ENCODE measurements at regions not wholly inside any gene's neighbourhood (a gene's known extent, or its start where the extent isn't known, plus 50 kb on each side); places are given as distances from the start of the nearest gene placed in this dataset.
"Not testable (repeated sequence)": the region's sequence is repeated elsewhere in the genome, so short reads cannot be mapped to it uniquely, and the experiment has no call there.

DNA sequence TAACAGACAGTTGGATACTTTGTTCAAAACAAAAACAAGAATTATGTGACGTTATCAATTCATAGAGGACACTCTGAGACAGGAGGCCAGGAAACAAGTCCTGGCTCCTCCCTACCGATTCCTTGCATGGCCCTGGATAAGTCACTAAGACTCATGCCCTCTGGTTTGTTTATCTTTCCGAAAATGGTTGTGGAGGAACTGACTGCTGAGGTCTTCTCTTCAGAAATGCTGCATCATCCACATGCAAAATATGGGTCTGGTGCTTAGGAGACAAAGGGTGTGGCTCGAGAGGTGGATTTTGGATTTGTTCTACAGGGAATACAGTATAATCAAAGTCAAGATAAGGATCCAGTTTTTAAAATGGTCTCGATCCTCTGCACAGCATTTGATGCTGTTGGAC lies 130.9 kb downstream of the RELL1 start:
- no peak for DNase-seq

GRCh38 chr4:37549866-37550265 lies 136.3 kb downstream of the RELL1 start:
- DNase-seq: not testable (repeated sequence)

- DNase-seq: peak; percentile 87
Observed at GRCh38 chr4:37549041-37549440, 137.1 kb downstream of the RELL1 start.

DNA sequence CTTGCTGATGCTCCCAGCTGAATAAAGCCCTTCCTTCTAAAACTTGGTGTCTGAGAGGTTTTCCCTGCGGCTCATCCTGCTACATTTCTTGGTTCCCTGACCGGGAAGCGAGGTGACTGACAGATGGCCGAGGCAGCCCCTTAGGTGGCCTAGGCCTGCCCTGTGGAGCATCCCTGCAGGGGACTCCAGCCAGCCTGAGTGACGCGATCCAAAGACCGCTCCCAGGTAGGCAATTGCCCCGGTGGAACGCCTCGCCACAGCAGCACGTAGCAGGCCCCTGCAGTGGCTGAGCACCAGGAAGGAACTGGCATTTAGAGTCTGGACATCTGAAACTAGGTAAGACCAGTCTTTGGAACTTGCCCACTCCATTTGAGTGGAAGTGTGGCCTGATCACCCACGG lies 139.6 kb downstream of the RELL1 start:
- DNase-seq: no peak

DNA sequence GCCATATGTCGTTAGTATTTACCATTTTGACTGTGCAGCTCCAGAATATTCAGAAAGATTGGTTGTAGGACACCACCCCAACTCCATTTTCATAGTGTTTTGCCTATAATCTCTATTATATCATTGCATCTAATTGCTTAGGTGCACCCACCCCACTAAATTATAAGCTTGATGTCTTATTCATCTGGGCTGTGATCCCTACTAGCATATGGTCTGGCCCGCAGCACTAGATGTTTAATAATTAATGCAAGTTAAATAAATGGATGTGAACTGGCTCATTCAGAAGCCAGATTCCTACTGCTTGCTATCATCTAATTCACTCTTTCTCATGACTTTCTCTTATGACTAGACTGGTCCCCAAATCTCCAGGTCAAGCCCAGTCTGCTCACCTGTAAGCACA lies 143.5 kb downstream of the RELL1 start:
- no peak for DNase-seq

DNA sequence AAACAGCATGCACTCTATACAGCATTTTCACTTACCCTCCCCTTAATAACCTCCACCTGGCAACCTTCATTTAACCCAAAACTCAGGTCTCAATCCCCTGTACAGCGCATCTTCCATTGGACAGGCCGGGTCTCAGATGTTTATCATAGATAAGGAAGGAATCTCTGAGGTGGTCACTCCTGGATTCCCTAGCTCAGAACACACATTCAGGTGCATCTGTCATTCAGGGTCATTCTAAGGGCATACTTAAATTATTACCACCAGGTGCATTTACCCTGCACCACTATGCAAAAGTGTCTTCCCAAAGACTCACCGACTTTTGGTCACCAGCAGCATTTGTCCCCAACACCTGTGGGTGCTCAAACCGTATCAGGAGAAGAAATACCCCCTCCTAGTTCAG lies 144.2 kb downstream of the RELL1 start:
- DNase-seq: no peak

DNA sequence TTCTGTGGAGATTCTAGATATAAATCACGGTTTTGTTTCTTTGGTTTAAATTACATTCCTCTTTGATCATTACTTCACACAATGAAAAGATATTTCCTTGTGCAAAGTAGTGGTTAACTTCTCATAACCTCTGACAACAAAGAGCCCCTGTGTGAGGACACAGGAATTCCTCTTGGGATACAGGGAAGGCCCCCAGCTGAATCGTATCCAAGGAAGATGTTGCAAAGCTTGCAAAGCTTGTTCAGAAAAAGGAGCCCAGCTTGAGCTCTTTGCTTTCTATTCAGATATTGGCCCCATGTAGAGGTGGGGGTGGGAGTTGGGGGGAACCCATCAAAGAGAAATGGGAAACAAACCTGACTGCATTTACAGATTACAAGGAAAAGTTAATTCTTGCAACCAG lies 145.7 kb downstream of the RELL1 start:
- no peak for DNase-seq

DNA sequence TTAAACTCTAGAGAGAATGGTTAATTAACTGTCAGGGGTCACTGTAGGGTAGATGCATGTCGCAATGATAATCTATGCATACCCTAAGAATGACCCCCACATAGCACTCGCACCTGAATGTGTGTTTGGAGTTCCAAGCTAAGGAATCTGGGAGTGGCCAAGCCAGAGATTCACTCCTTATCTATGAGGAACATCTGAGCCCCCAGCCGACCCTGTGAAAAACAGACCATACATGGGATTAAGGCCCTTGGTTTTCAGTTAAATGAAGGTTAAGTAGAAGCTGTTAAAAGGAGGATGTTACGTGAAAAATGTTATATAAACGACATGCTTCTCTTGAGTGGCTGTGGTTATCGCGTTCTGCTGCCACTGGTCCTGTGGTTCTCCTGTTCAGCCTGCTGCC lies 147.2 kb downstream of the RELL1 start:
- no peak for DNase-seq

DNA sequence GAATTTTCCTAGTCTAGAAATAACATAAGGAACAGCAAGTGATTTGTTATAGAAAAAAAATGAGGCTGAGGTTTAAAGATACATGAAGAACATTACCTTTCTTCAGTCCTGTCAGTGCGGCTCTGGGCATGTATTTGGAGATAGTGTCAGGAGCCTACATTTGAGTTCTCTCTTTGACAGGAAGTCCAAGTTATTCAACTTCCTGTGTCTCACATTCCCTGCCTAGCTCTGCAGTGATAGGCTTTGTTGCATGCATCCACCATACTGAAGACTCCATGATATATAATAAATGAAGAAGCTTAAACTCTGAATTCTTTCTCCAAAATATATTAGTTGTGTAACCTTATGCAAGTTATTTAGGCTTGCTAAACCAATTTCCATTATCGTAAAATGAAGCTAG lies 148.7 kb downstream of the RELL1 start:
- DNase-seq: no peak

DNA sequence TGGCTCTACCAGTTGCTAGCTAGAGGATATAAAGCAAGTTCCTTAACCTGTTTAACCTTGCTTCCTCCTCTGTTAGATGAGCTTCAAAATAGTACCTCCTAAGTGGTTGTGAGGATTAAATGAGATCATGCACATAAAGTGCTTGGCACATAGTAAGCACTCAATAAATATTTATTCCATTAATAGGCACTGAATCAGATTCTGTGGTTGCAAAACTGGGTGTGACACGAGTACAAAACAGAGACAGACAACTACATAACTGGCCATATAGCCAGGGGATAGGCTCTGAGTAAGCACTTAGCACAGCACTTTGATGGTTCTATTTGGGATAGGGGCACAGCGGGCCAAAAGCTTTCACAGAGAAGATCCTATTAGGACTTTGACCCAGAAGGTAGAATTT lies 150.3 kb downstream of the RELL1 start:
- no peak for DNase-seq

GRCh38 chr4:37533286-37534033 lies 152.7 kb downstream of the RELL1 start:
- no peak for DNase-seq

DNA sequence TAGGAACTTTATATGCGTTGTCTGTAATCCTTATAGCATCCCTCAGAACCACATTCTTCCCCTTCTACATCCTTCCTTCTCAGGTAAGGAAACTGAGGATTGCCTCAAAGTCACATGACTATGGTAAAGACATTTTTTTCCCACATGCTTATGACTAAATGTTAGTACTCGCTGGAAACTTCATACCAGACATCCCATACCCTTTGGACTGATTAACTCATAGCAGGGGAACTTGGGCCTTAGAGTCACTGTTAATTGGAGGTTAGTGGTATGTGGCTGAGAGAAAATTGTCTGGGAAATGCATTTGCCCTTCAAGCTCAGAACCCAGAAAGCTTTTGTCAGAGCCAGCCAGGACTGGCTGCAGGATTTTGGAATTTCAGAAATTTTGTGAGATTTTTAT lies 155.0 kb downstream of the RELL1 start:
- no peak for DNase-seq

GRCh38 chr4:37530451-37530850 lies 155.7 kb downstream of the RELL1 start:
- no peak for DNase-seq

GRCh38 chr4:37528166-37528885 lies 157.8 kb downstream of the RELL1 start:
- no peak for DNase-seq

DNA sequence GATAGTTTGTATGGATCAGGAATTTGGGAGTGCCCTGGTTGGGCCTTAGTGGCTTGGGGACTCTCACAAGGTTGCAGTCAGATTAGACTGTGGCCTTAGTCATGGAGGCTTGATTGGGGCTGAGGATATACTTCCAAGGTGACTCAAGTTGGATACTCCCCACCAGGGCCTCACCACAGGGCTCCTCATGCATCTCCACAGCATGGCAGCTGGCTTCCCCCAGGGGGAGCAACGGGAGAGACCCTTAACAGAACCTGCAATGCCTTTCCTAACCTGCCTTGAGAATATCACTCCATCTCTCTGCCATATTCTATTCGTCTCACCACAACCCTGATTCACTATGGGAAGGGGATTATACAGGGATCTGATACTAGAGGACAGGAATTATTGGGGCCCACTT lies 161.9 kb downstream of the RELL1 start:
- no peak for DNase-seq

DNA sequence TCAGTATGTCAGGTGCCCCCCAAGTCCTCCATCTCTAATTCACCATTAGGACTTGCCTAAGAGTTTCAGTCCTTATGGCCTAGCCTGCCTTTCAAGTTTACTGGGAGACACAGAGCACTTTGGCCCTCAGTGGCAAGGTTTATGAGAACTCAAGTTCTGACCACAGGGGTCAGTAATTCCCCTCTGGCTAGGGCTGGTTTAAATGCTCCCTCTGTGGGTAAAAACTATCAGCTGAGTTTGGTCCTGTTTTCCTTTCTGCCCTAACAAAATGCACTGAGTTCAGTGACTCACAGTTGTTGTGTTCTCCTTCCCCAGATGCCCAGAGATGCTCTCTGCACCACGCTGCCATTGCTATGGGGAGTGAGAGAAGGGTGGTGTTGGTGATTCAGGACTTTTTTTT lies 163.2 kb downstream of the RELL1 start:
- DNase-seq: peak; percentile 49

- peak; percentile 23 for DNase-seq
Observed at GRCh38 chr4:37517326-37517725, 168.8 kb downstream of the RELL1 start.

- DNase-seq: peak; percentile 18
Observed at GRCh38 chr4:37516057-37516775, 170.0 kb downstream of the RELL1 start.

- no peak for DNase-seq
Observed at GRCh38 chr4:37510626-37511025, 175.6 kb downstream of the RELL1 start.

GRCh38 chr4:37503261-37503660 lies 182.9 kb downstream of the RELL1 start:
- DNase-seq: no peak

- no peak for DNase-seq
Observed at GRCh38 chr4:37502070-37502469, 184.1 kb downstream of the RELL1 start.

All from T1000 (cell line).